GM12873 (cell line): ENCODE measurements at regions not wholly inside any gene's neighbourhood (a gene's known extent, or its start where the extent isn't known, plus 50 kb on each side); places are given as distances from the start of the nearest gene placed in this dataset.

ENCODE experiments used
- CTCF ChIP-seq: IDR thresholded peaks from 2 replicates; pipeline ENCODE4 v1.5.1; 2012; ENCODE audit warnings: low read depth, mild to moderate bottlenecking, moderate library complexity, low read length, control low read depth; ENCODE audit not compliant: insufficient read depth; ENCODE audit errors: missing control alignments

GRCh38 chr3:116984301-116984700 lies 274.7 kb downstream of the TUSC7 start:
- no peak for TF ChIP-seq CTCF

GRCh38 chr3:116994351-116994879 lies 284.8 kb downstream of the TUSC7 start:
- TF ChIP-seq CTCF = no peak

- TF ChIP-seq CTCF = no peak
Measured at GRCh38 chr3:117003501-117003900, 293.9 kb downstream of the TUSC7 start.

- TF ChIP-seq CTCF = no peak
Measured at GRCh38 chr3:117005274-117005673, 295.7 kb downstream of the TUSC7 start.

GRCh38 chr3:117005911-117006522 lies 296.4 kb downstream of the TUSC7 start:
- no peak for TF ChIP-seq CTCF

- TF ChIP-seq CTCF = no peak
Measured at GRCh38 chr3:117010318-117010717, 300.7 kb downstream of the TUSC7 start.

- no peak for TF ChIP-seq CTCF
Measured at GRCh38 chr3:117011687-117012250, 302.2 kb downstream of the TUSC7 start.
